Duodenal mucosa (tissue), 2 donors: ENCODE measurements at regions not wholly inside any gene's neighbourhood (a gene's known extent, or its start where the extent isn't known, plus 50 kb on each side); places are given as distances from the start of the nearest gene placed in this dataset.

Experiments
- H3K27ac ChIP-seq: one replicate; pipeline ENCODE4 v1.7.0; 2013; ENCODE audit warnings: low read depth, low read length
- H3K27me3 ChIP-seq, 2 donors: one replicate each; pipeline ENCODE4 v1.7.0; 2013; ENCODE audit warnings: low read length in 2 of 2, control low read depth in 1 of 2; ENCODE audit not compliant: insufficient read depth in 2 of 2, control insufficient read depth in 1 of 2
- H3K36me3 ChIP-seq, 2 donors: one replicate each; pipeline ENCODE4 v1.7.0; 2013; ENCODE audit warnings: low read length in 2 of 2, control low read depth in 1 of 2; ENCODE audit not compliant: insufficient read depth in 2 of 2, control insufficient read depth in 1 of 2
- H3K4me1 ChIP-seq, 2 donors: one replicate each; pipeline ENCODE4 v1.7.0; 2013; ENCODE audit warnings: low read length in 2 of 2, control low read depth in 1 of 2; ENCODE audit not compliant: insufficient read depth in 2 of 2, control insufficient read depth in 1 of 2
- H3K4me3 ChIP-seq, 2 donors: one replicate each; pipeline ENCODE4 v1.7.0; 2013; ENCODE audit warnings: low read length in 2 of 2, low read depth in 1 of 2
- H3K9ac ChIP-seq, 2 donors: one replicate each; pipeline ENCODE4 v1.7.0; 2013; ENCODE audit warnings: low read length in 2 of 2, low read depth in 1 of 2
- H3K9me3 ChIP-seq, 2 donors: one replicate each; pipeline ENCODE4 v1.7.0; 2013; ENCODE audit warnings: low read length in 2 of 2, control low read depth in 1 of 2; ENCODE audit not compliant: control insufficient read depth in 1 of 2

- Histone ChIP-seq H3K36me3 (no peaks in the 10 kb centered on the region), H3K9ac (no peak overlapping the region), H3K4me1 (no peaks in the 10 kb centered on the region), H3K27ac (no peak overlapping the region), H3K9me3 (peaks cover 4 to 16% of the 10 kb centered on the region in 2 donors), H3K4me3 (no peak overlapping the region), H3K27me3 (peaks cover 9 to 16% of the 10 kb centered on the region in 2 donors)
These were observed 54.7 kb upstream of the CRHR1 start for GRCh38 chr17:45729294-45729907.

DNA sequence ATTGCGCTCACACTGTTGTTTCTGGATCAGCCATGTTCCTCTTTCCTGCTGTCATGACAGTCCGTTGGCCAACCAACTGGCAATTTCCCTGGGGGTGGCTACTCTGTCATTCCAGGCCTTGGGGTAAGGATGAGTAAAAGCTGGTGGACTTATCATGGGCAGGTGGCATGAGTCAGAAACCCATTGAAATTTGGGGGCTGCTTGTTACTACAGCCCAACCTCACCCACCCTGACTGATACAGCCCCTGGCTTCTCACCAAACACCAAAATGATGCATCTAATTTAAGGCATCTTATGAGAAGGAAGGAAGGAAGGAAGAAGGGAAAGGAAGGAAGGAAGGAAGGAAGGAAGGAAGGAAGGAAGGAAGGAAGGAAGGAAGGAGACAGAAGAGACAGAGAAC lies 53.9 kb upstream of the CRHR1 start:
- Histone ChIP-seq H3K36me3 (no peaks in the 10 kb centered on the region), H3K9me3 (peaks cover 4 to 16% of the 10 kb centered on the region in 2 donors), H3K27me3 (peaks cover 9 to 16% of the 10 kb centered on the region in 2 donors), H3K4me3 (no peak overlapping the region), H3K27ac (no peak overlapping the region), H3K4me1 (no peaks in the 10 kb centered on the region), H3K9ac (no peak overlapping the region)

- peaks cover 4 to 16% of the 10 kb centered on the region in 2 donors for H3K9me3 ChIP-seq
- no peak overlapping the region for H3K27ac ChIP-seq
- no peaks in the 10 kb centered on the region for H3K36me3 ChIP-seq
- no peaks in the 10 kb centered on the region for H3K4me1 ChIP-seq
- peaks cover 9 to 16% of the 10 kb centered on the region in 2 donors for H3K27me3 ChIP-seq
- no peak overlapping the region for H3K9ac ChIP-seq
- H3K4me3 ChIP-seq: no peak overlapping the region
These were observed 52.7 kb upstream of the CRHR1 start for GRCh38 chr17:45731459-45731858.

- H3K27ac ChIP-seq: no peak overlapping the region
- peaks cover 0 to 9% of the 10 kb centered on the region in 2 donors for H3K27me3 ChIP-seq
- no peaks in the 10 kb centered on the region for H3K36me3 ChIP-seq
- no peaks in the 10 kb centered on the region for H3K4me1 ChIP-seq
- H3K9me3 ChIP-seq: peaks cover 4 to 16% of the 10 kb centered on the region in 2 donors
- H3K4me3 ChIP-seq: no peak overlapping the region
- no peak overlapping the region for H3K9ac ChIP-seq
These were observed 51.1 kb upstream of the CRHR1 start for GRCh38 chr17:45732926-45733505.

- Histone ChIP-seq H3K36me3 (no peaks in the 10 kb centered on the region), H3K4me1 (no peaks in the 10 kb centered on the region), H3K9me3 (peaks cover 4 to 16% of the 10 kb centered on the region in 2 donors), H3K27me3 (peaks cover 0 to 6% of the 10 kb centered on the region in 2 donors), H3K4me3 (no peak overlapping the region), H3K9ac (no peak overlapping the region), H3K27ac (no peak overlapping the region)
These were observed 50.3 kb upstream of the CRHR1 start for GRCh38 chr17:45733781-45734180.
